K562 (cell line): ENCODE measurements at regions not wholly inside any gene's neighbourhood (a gene's known extent, or its start where the extent isn't known, plus 50 kb on each side); places are given as distances from the start of the nearest gene placed in this dataset.

Experiments used
- ATF7 ChIP-seq: fragments of 450-650 bp; IDR thresholded peaks from 2 replicates; pipeline ENCODE4 v1.7.1; 2014; ENCODE audit warnings: mild to moderate bottlenecking, moderate library complexity
- BACH1 ChIP-seq: fragments of 200-800 bp; sonication (Bioruptor generic); IDR thresholded peaks from 2 replicates; pipeline ENCODE4 v1.6.1; 2016; ENCODE audit warnings: missing genetic modification characterization, missing compliant biosample characterization
- FOS ChIP-seq: IDR thresholded peaks from 3 replicates; pipeline ENCODE4 v1.6.1; 2011; ENCODE audit not compliant: insufficient read length; ENCODE audit errors: extremely low read depth
- FOXM1 ChIP-seq, 2 experiments: fragments of 450-650 bp in 1 of 2; sonication (generic) in 1 of 2; formaldehyde crosslinking in 1 of 2; IDR thresholded peaks; 2 replicates each; pipeline versions ENCODE4 v1.6.1 to v1.9.0; 2017 to 2022; ENCODE audit warnings: low read depth in 2 of 2, mild to moderate bottlenecking in 2 of 2, missing genetic modification reagents in 1 of 2, moderate library complexity in 1 of 2
- JUN ChIP-seq, 2 experiments: sonication (generic) in 1 of 2; formaldehyde crosslinking in 1 of 2; IDR thresholded peaks; 2 replicates each; pipeline versions ENCODE4 v1.6.1 to v1.8.0; 2012 to 2022; ENCODE audit warnings: borderline replicate concordance in 2 of 2, mild to moderate bottlenecking in 2 of 2, improper control_type of control experiment in 1 of 2, low read depth in 1 of 2, low read length in 1 of 2, missing genetic modification reagents in 1 of 2
- MTA3 ChIP-seq: fragments of 450-650 bp; formaldehyde crosslinking; IDR thresholded peaks from 2 replicates; pipeline ENCODE4 v1.6.1; 2017; ENCODE audit warnings: mild to moderate bottlenecking, borderline replicate concordance
- NFE2 ChIP-seq: IDR thresholded peaks from 2 replicates; pipeline ENCODE4 v1.6.1; 2014; ENCODE audit warnings: antibody characterized with exemption, low read depth
- NFIC ChIP-seq: fragments of 450-650 bp; IDR thresholded peaks from 2 replicates; pipeline ENCODE4 v1.6.1; 2017; ENCODE audit warnings: mild to moderate bottlenecking, inconsistent platforms
- NR4A1 ChIP-seq, 2 experiments: fragments of 250-450 bp in 1 of 2; fragments of 450-650 bp in 1 of 2; sonication (Bioruptor Pico) in 1 of 2; IDR thresholded peaks; 2 replicates each; pipeline versions ENCODE4 v1.4.0 to v1.6.1; 2016 to 2020; ENCODE audit warnings: mild to moderate bottlenecking in 2 of 2, missing compliant biosample characterization in 1 of 2, missing genetic modification characterization in 1 of 2, moderate library complexity in 1 of 2
- POLR2AphosphoS2 ChIP-seq: IDR thresholded peaks from 2 replicates; pipeline ENCODE4 v1.6.1; 2012; ENCODE audit warnings: low read length, improper control_type of control experiment
- TAF9B ChIP-seq: fragments of 450-650 bp; IDR thresholded peaks from 2 replicates; pipeline ENCODE4 v1.6.1; 2018; ENCODE audit warnings: mild to moderate bottlenecking; ENCODE audit not compliant: partially characterized antibody
- ZBTB7A ChIP-seq: IDR thresholded peaks from 2 replicates; pipeline ENCODE4 v1.6.1; 2011; ENCODE audit warnings: low read depth, mild to moderate bottlenecking, low read length, moderate library complexity, borderline replicate concordance; ENCODE audit not compliant: control insufficient read depth
- ZNF311 ChIP-seq: fragments of 250-450 bp; sonication (Bioruptor Pico); IDR thresholded peaks from 2 replicates; pipeline ENCODE4 v1.4.0; 2020; ENCODE audit warnings: mild to moderate bottlenecking, moderate library complexity
- ZNF436 ChIP-seq: fragments of 250-450, 450-650 bp; sonication (Bioruptor Pico); formaldehyde crosslinking; IDR thresholded peaks from 2 replicates; pipeline ENCODE4 v1.7.0; 2020; ENCODE audit warnings: mild to moderate bottlenecking
- ZNF561 ChIP-seq: fragments of 450-650 bp; formaldehyde crosslinking; conservative IDR thresholded peaks from 2 replicates; pipeline ENCODE4 v1.4.0; 2020; ENCODE audit warnings: mild to moderate bottlenecking, moderate library complexity
- TF ChIP-seq, protein P1 (sequence below), 2 experiments: fragments of 450-650 bp; IDR thresholded peaks; 2 replicates each; pipeline ENCODE4 v1.6.1; 2016; ENCODE audit warnings: mild to moderate bottlenecking in 2 of 2, borderline replicate concordance in 1 of 2, low read depth in 1 of 2, moderate library complexity in 1 of 2
- TF ChIP-seq, protein P2 (sequence below), 2 experiments: fragments of 450-650 bp in 1 of 2; sonication (generic) in 1 of 2; formaldehyde crosslinking in 1 of 2; IDR thresholded peaks in 1 of 2; conservative IDR thresholded peaks in 1 of 2; 2 replicates each; pipeline versions ENCODE4 v1.6.1 to v1.8.1; 2016 to 2023; ENCODE audit warnings: mild to moderate bottlenecking in 2 of 2, moderate library complexity in 2 of 2, inconsistent platforms in 1 of 2, missing genetic modification reagents in 1 of 2

DNA sequence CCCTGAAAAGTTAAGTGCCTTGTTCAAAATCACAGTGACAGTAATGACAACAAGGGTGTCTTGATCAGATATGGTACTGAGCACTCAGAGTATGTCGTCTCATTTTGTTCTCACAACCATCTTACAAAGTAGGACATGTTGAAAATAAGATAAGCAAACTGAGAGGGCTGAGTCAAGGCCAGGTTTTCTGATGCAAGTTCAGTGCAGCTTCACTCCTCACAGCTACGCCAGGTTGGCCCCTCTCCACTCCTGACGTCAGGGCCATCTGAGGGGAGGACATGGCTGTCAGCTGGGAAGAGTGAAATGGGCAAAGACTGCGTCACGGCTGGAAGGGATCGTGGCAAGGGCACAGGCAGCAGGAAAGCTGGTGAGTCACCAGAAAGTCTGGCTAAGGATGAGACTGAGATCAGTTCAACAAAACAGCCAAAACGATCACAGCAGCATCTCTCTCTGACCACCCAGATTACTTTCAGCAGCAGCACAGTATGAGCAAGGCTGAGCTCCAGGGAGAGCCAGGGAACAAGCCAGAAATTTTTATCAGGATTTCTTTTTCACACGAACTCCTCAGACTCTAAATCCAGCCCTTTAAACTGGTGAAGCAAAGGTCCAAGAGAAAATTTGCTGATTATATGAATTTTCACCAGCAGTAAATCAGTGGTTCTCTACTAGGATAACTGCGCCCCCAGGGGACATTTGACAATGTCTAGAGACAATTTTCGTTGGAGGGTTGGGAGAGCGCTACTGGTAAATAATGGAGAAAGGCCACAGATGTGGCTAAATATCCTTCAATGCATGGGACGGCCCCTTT is 297.9 kb upstream of the AMIGO2 start (continued):
- TF ChIP-seq, protein P1, sequence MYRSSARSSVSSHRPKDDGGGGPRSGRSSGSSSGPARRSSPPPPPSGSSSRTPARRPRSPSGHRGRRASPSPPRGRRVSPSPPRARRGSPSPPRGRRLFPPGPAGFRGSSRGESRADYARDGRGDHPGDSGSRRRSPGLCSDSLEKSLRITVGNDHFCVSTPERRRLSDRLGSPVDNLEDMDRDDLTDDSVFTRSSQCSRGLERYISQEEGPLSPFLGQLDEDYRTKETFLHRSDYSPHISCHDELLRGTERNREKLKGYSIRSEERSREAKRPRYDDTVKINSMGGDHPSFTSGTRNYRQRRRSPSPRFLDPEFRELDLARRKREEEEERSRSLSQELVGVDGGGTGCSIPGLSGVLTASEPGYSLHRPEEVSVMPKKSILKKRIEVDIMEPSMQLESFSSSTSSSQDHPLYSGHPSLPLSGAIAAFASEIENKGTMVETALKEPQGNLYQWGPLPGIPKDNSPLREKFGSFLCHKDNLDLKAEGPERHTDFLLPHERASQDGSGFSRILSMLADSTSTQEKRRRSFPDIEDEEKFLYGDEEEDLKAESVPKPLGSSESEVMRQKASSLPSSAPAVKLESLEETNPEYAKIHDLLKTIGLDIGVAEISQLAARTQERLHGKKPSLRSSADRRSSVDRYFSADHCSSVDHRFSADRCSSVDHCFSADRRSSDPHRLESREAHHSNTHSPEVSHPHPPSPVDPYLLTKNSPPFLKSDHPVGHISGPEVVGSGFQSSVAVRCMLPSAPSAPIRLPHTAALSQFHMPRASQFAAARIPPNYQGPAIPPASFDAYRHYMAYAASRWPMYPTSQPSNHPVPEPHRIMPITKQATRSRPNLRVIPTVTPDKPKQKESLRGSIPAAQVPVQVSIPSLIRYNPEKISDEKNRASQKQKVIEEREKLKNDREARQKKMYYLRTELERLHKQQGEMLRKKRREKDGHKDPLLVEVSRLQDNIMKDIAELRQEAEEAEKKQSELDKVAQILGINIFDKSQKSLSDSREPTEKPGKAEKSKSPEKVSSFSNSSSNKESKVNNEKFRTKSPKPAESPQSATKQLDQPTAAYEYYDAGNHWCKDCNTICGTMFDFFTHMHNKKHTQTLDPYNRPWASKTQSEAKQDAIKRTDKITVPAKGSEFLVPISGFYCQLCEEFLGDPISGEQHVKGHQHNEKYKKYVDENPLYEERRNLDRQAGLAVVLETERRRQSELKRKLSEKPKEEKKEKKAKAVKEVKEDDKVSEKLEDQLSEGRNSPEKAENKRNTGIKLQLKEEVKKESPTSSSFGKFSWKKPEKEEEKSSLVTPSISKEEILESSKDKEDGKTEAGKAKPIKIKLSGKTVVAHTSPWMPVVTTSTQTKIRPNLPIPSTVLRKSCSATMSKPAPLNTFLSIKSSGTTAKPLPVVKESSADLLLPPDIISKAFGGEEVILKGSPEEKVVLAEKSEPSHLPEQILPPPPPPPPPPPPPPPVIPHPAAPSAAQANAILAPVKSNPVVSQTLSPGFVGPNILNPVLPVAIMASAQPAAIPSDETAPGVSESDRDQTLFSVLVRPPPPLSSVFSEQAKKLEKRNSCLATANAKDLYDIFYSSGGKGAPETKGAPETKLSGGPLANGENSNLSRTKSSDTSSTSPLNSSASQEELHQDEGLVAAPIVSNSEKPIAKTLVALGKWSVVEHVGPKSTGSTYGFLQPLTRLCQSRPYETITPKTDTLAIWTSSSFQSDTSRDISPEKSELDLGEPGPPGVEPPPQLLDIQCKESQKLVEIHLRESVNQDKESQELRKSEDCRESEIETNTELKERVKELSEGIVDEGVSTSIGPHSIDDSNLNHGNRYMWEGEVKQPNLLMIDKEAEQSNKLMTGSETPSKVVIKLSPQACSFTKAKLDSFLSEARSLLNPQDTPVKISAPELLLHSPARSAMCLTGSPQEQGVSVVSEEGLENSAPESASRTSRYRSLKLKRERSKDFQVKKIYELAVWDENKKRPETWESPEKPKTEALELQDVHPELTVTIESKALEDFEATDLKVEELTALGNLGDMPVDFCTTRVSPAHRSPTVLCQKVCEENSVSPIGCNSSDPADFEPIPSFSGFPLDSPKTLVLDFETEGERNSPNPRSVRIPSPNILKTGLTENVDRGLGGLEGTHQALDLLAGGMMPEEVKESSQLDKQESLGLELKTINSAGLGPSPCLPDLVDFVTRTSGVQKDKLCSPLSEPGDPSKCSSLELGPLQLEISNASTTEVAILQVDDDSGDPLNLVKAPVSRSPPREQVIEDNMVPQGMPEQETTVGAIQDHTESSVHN (IDR thresholded peaks at IDR 0.05; ENCODE audit: borderline replicate concordance in 1 of 2, low read depth in 1 of 2) = peak in 1 of 2 experiments; percentile 91; a peak in 2 of 4 replicates
- TF ChIP-seq NFE2 (peak; percentile 62), BACH1 (tag) (peak; percentile 71; the same call in 1 of the 2 replicates), MTA3 (peak; percentile 92; the same call in 1 of the 2 replicates), NFIC (peak; percentile 69), ZNF436 (no peak), ATF7 (peak; percentile 97), NR4A1 (CRISPR knock-in tag; IDR thresholded peaks at IDR 0.05) (no peak), NR4A1 (tag; IDR thresholded peaks at IDR 0.05) (peak; percentile 45; the same call in 1 of the 2 replicates), ZNF561 (CRISPR knock-in tag) (no peak), FOXM1 (IDR thresholded peaks at IDR 0.05; ENCODE audit: low read depth) (peak; percentile 59), FOXM1 (CRISPR knock-in tag; IDR thresholded peaks at IDR 0.05; ENCODE audit: low read depth) (no peak), POLR2AphosphoS2 (no peak), JUN (IDR thresholded peaks at IDR 0.05; ENCODE audit: borderline replicate concordance, low read depth, low read length) (peak; percentile 89), JUN (CRISPR knock-in tag; IDR thresholded peaks at IDR 0.05; ENCODE audit: borderline replicate concordance) (no peak), FOS (peak; percentile 2), ZBTB7A (no peak), ZNF311 (CRISPR knock-in tag) (no peak), TAF9B (peak; percentile 57)
- TF ChIP-seq, protein P2, sequence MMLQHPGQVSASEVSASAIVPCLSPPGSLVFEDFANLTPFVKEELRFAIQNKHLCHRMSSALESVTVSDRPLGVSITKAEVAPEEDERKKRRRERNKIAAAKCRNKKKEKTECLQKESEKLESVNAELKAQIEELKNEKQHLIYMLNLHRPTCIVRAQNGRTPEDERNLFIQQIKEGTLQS (IDR thresholded peaks at IDR 0.05) = peak; percentile 97
- TF ChIP-seq, protein P2 (CRISPR knock-in tag; conservative IDR thresholded peaks at IDR 0.05) = no peak
